AG09309 (cell line): ENCODE measurements at regions not wholly inside any gene's neighbourhood (a gene's known extent, or its start where the extent isn't known, plus 50 kb on each side); places are given as distances from the start of the nearest gene placed in this dataset.

ENCODE experiments used
- DNase-seq: peaks from one replicate; pipeline ENCODE4 v3.0.0-alpha.2; 2010; ENCODE audit warnings: low read depth
- H3K4me3 ChIP-seq: 2 replicates; pipeline ENCODE4 v1.5.1; 2011; ENCODE audit warnings: mild to moderate bottlenecking, low read depth, low read length, moderate library complexity; ENCODE audit not compliant: control insufficient read depth
- TF ChIP-seq, protein P1 (sequence below): IDR thresholded peaks from 2 replicates; pipeline ENCODE4 v1.5.1; 2011; ENCODE audit warnings: mild to moderate bottlenecking, low read depth, low read length, inconsistent platforms; ENCODE audit not compliant: insufficient read depth, control insufficient read depth; ENCODE audit errors: missing control alignments

DNA sequence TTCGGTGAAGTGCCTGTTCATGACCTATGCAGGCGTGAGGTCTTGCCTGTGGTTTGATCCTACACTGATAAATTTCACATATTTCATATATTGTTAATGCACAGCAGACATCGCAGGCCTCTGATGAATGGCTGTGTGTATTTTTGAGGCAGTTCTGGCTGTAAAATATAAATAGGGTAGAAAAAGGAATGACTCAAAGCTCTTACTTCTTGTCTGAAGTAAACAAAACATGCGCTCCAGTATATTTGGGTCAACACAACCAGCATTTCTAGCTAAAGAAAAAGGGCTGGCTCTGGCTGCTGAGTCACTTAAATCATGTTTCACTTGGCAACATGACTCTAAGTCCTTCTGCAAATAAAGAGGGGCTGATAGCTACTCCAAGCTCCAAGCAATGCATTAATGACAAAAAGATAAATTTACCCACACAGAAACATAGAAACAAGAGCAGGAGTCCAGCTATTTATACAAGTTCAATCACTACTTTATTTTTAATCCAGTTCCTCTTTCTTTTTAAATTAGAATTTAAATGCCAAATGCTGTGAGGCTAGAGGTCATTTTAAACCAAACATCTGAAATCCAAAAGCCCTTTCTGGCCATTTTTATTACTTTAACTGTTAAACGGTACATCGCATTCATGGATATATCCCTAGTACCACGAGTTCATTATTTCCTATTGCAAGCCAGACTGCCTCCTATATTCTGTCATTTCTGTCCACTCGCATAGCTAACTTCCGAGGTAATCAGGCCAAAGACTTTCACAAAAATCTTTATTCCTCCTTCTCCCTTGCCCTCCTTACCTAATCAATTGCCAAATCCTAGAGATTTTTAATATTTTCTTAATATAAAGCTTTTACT lies 54.3 kb upstream of the TMCC3 start:
- TF ChIP-seq, protein P1, sequence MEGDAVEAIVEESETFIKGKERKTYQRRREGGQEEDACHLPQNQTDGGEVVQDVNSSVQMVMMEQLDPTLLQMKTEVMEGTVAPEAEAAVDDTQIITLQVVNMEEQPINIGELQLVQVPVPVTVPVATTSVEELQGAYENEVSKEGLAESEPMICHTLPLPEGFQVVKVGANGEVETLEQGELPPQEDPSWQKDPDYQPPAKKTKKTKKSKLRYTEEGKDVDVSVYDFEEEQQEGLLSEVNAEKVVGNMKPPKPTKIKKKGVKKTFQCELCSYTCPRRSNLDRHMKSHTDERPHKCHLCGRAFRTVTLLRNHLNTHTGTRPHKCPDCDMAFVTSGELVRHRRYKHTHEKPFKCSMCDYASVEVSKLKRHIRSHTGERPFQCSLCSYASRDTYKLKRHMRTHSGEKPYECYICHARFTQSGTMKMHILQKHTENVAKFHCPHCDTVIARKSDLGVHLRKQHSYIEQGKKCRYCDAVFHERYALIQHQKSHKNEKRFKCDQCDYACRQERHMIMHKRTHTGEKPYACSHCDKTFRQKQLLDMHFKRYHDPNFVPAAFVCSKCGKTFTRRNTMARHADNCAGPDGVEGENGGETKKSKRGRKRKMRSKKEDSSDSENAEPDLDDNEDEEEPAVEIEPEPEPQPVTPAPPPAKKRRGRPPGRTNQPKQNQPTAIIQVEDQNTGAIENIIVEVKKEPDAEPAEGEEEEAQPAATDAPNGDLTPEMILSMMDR = no peak
- no peak overlapping the region for H3K4me3 ChIP-seq
- DNase-seq = peak; percentile 13

DNA sequence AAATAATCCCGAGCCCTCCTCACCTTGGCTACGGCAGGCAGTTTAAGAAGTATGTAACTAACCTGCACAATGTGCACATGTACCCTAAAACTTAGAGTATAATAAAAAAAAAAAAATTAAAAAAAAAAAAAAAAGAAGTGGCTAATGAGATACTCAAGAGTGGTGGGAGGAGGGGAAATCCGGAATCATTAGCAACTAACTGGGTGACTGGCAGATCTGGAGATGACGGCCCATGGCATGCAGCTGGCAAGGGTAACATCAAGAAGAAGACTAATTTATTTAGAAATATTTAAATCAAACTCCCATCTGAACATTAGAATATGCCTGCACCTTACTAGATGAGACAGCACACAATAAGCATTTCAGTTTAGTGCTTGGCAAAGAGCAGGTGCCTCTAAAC lies 52.3 kb upstream of the TMCC3 start:
- no peak overlapping the region for H3K4me3 ChIP-seq
- TF ChIP-seq, protein P1 = no peak
- DNase-seq = no peak

DNA sequence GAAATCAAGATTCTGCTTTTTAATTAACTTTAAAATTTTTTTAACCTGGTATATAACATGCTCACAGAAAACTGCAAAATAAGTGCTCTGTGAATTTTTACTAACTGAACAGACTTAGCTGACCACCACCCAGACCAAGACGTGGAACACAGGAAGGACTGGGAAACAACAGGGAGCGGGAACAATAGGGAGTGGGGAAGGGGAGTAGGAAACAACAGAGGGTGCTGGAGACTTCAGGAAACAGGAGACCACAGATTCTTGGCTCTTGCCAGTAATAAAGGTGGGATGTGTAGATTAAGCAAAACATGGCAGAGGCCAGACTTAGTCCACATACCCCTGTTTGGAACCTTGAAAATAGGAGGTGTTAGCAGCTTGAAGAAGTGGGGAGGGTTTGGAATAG lies 51.4 kb upstream of the TMCC3 start:
- no peak for DNase-seq
- TF ChIP-seq, protein P1 = no peak

DNA sequence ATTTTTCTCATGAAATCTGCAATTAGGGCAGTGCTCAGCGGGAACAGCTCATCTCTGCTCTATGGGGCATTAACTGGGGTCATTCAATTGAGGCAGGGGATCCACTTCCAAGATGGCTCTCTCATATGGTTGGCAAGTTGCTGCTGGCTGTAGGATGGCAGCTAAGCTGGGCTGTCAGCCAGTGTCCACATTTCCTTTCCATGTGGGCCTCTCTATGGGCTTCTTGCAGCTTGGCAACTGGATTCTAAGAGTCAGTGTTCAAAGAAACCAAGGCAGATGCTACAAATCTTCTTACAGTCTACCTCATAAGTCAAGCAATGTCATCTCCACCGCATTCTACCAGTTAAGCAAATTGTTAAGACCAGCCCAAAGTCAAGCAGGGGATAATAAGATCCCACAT lies 50.3 kb upstream of the TMCC3 start:
- H3K4me3 ChIP-seq = no peak overlapping the region
- no peak for DNase-seq
- TF ChIP-seq, protein P1 = no peak

More for the DNA sequence above, 51.4 kb upstream of the TMCC3 start:
- no peak overlapping the region for H3K4me3 ChIP-seq
